GM19351 (cell line): ENCODE measurements at regions not wholly inside any gene's neighbourhood (a gene's known extent, or its start where the extent isn't known, plus 50 kb on each side); places are given as distances from the start of the nearest gene placed in this dataset.
A peak's percentile ranks its signal among the peaks of the same experiment; 100 is the strongest.
"Not testable (repeated sequence)": the region's sequence is repeated elsewhere in the genome, so short reads cannot be mapped to it uniquely, and the experiment has no call there.

Experiments used
- ATAC-seq: cut with Tn5 transposase; IDR thresholded peaks from one replicate; pipeline ENCODE4 v1.9.1; 2021; ENCODE audit warnings: mild to moderate bottlenecking, moderate library complexity; ENCODE audit not compliant: unreplicated experiment

DNA sequence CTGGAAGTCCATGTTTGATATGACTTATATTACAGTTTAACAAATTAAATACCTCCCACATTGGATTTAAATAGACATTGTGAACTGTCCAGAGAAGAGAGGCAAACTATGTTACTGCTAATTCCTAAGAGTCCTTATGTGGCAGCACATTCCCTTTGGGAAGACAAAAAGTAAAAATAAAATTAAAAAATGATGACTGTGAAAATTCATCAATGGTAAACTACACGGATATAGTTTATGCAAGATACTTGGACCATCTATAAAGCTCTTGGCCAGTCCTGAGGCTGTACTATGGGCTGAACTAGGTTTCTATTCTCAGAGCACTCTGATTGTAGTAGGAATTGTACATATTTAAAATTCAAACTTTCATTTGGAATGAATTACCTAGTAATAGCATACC, 206.4 kb downstream of the LRRK2 start:
- no peak for ATAC-seq

DNA sequence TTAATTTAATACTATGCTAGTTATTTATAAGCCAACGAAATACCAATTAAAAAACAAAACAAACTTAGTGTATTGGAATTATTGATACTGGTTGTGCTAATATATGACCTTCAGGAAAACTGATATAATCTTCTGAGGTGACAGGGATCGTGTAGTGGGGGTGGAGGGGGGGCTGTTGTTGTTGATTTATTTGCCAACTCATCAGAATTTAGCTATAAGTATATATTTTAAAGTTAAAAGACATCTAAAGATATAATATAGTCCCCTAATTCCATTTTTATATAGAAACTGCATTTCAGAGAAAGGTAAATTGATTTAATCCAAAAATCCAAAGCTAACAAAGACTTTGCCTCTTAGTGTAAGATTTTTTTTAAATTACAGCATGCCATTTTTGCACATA, 210.5 kb downstream of the LRRK2 start:
- ATAC-seq: no peak

DNA sequence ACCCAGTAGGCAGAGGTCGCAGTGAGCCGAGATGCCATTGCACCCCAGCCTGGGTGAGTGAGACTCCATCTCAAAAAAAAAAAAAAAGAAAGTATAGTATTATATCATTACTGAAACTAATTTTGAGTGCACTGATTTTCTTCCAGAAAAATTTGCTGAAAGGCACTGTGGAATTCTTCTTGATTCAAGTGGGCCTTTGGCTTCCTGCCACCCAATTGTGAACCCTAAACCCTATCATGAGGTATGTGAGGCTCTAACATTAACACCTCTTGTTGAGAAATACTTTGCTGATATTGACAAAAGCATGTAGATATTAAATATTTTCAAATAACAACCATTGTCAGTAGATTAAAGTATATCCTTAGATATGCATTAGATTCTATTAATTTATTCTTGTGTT, 211.2 kb downstream of the LRRK2 start:
- no peak for ATAC-seq

DNA sequence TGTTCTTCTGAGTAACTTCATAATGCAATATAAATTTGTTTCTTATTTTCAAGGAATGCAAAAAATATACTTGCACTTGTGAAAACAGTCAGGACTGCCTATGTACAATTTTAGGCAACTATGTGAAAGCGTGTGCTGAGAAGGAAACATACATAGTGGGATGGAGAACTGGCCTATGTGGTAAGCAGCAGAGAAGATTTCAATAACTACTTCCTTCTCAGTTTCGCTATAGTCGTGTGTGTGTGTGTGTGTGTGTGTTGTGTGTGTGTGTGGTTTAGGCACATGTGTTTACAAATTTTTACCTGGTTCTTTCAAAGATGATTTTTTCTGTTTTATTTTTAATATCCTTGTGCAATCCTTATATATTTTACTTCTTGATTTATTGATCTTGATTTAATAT, 211.8 kb downstream of the LRRK2 start:
- ATAC-seq: no peak

DNA sequence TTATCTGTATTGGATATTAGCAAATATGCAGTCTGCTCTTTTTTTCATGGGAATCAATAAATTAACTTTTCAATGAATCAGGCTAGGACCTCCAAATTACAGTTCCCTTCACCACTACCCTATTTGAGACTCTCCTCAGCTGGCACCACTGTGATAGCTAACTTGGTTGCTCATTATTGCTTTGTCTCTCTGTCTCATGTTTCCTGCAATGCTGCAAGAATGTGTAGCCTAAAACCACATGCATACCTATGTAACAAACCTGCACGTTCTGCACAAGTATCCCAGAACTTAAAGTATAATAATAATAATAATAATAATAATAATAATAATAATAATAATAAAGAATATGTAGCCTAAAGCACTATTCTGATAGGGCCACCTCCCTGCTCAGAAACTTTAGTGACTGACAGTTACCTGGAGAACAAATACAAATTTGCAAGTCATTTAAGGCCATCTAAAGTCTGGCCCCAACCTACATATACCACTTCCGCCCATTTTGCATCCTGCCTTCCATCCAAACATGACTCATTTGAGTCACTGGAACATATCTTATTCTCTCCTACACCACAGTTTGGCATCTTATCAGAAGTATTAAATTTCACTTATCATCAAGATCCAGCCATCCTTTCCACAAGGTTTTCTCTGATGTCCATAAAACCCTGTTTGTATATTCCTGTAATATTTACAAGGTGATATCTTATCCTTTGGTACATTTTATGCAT, 215.1 kb downstream of the LRRK2 start:
- ATAC-seq: no peak

DNA sequence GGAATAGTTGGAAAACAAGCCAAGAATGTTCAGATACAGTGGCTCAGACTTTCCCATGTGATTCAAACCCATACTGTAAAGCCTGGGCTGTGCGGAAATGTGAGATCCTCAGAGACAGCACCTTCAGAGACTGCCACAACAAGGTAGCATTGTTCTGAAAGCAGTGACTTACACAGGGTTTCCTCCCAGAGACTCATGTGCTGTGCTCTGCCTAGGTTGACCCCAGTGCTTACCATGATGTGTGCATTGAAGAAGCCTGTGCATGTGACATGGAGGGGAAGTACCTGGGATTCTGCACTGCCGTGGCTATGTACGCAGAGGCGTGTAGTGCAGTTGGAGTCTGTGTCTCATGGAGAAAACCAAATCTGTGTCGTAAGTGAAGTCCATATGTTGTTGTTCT, 219.4 kb downstream of the LRRK2 start:
- no peak for ATAC-seq

DNA sequence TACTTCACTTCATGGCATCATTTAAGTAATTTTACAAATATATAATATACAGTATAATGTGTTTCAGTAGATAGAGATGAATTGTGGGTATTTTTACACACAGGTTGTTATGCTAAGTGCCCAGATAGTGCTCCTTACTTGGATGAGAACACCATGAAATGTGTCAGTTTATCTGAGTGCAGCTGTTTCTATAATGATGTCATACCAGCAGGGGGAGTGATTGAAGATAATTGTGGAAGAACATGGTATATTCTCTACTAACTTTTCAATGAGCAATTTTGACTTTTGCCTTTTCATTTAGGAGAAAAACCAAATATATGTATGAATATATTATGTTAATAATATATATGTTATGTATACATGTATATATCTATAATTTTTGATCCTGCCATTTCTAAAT, 221.6 kb downstream of the LRRK2 start:
- ATAC-seq: peak; percentile 84

DNA sequence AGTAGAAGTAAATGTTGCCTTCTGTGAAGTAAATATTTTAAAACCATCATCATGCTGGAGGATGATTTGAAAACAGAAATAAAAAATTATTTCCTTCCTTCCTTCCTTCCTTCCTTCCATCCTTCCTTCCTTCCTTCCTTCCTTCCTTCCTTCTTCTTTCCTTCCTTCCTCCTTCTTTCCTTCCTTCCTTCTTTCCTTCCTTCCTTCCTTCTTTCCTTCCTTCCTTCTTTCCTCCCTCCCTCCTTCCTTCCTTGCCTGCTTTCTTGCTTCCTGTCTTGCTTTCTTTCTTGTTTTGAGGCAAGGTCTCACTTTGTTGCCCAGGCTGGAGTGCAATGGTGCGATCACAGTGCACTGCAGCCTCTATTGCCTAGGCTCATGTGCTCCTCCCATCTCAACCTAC, 223.7 kb downstream of the LRRK2 start:
- not testable (repeated sequence) for ATAC-seq

DNA sequence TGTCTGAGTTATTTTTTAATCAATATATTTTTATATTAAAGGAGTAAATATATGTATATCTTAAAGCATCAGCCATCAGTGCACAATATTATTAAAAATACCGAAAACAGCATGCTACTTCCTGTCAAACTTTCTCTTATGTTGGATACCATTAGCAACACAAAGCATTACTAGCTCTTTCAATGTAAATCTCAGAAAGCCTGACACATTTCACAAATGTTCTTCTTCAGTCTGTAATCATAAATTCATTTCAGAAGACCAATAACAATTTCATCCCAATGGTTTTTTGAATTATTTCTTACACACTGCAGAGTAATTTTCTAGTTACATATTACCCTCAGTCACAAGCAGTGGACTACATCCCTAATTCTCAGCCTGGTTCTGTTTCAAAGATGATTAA, 226.9 kb downstream of the LRRK2 start:
- no peak for ATAC-seq

DNA sequence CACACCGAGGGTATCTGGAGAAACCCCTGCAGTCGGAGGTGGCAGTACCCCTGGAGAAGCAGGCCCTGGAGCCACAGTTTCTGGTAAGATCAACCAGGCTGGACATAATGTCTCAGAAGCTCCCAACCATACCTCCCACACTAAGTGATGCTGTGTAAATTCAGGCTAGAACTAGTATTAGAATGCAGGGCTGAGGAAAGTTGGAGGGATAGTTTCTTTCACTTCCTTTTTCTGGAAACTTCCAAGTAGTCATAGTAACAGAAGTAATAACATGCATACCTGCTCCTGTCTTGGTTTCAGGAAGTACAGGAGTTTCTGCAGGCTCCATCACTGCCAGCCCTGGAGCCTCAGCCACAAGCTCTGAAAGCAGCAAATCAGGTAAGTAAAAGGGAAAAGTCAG, 228.1 kb upstream of the CNTN1 start:
- ATAC-seq: no peak

DNA sequence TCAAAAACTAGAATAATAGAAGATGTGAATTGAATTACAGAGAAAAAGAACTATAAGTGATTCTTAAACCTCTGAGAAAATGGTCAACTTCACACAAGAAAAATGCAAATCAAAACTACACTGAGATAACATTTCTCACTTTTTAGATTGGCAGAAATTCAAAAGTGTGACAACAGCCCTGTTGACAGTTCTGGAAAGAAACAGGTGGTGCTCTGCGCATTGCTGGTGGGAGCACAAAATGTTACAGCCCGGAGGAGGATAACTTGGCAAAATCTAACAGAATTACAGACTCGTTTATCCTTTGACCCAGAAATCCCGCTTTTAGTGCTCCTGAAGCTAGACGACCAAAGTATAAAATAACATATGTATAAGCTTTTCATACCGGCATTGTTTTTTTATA, 222.5 kb upstream of the CNTN1 start:
- ATAC-seq: no peak

DNA sequence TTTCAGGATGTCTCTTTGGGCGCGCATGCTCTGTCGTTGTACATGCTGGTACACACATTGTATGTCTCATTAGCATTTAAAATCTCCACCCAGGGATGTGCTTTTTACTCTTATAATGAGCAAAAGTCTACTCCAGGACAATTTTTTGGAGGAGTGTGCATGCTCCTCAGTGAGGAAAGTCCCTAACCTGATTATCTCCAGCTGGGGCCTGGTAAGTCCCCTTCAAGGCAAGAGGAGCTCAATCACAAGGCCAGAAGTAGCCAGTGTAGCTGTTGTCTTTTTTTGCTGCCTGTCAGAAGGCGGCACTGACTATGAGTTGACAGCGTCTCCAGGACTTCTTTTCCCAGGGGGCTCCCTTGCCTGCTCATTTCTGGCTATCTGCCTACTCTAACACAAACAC, 218.3 kb upstream of the CNTN1 start:
- no peak for ATAC-seq

DNA sequence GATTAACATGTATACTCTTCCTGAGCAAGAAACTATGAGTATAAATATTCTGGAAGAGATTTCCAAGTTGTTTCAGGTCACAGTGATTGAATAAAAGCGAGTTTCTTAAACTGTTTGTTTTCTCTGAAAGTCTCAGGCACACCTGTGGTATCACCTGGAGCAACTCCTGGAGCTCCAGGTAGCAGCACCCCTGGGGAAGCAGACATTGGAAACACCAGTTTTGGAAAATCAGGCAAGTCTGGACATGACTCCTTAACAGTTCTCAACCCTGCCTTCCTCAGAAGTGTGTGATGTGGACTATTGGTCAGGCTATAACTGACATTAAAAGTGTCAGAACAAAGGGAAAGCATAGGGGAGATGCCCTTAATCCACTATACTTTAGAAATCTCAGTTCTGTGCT, 217.6 kb upstream of the CNTN1 start:
- no peak for ATAC-seq

DNA sequence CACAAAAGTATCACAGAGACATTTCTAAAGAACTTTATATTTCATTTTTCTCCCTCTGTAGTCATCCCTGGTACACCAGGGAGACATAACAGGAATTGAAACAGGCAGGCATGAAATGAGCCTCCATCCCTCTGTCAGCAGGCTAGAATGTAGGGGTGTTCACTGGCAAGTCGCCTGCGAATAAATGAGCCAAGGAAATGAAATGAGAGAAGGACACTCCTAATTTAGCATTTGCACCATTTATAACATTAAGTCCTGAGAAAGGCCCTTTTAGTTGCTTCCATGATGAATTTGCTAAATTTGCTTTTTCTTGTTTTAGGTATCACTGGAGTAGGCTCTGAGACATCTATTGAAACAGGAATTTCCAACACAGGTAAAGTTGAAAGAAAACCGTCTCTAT, 192.4 kb upstream of the CNTN1 start:
- no peak for ATAC-seq

DNA sequence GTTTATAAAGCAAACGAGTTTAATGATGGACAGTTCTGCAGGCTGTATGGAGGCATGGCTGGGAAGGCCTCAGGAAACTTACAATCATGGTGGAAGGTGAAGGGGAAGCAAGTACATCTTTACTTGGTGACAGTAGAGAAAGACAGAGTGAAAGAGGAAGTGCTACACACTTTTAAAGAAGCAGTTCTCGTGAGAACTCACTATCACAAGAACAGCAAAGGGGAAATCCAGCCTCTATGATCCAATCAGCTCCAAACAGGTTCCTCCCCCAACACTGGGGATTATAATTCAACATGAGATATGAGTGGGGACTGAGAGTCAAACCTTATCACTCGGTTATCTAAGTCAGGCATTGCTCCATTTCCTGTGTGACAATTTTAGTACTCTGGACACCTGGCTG, 189.9 kb upstream of the CNTN1 start:
- ATAC-seq: peak; percentile 72

DNA sequence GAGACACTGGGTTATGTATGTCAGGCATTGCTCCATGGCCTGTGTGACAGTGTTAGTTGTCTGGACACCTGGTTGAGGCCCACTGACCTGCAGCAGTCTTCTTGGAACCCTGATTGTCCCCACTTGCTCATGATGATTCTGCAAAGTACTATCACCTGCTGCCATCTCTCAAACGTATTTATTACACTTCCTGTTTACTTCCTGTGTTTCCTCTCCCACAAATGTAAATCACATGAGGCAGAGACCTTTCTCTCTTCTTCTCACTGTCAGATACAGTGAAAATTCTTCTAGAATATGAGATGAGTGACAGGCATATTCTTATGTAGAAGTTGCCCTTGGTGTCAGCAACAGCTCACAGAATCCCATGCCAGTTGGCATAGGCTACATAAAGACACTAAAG, 186.9 kb upstream of the CNTN1 start:
- no peak for ATAC-seq

DNA sequence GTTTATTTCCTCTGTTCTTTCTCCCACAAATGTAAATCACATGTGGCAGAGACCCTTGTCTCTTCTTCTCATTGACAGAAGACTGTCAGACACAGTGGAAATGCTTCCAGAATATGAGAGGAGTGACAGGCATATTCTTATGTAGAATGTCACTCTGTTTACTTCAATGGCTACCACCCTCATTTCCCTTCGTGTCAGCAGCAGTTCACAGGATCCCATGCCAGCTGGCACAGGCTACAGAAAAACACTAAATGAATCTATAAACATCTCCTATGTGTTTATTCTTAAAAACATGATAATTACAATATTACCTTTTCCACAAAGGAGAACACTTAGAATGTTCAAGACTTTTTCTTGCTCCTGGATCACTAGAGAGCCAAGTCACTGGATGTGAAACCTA, 183.8 kb upstream of the CNTN1 start:
- ATAC-seq: no peak

DNA sequence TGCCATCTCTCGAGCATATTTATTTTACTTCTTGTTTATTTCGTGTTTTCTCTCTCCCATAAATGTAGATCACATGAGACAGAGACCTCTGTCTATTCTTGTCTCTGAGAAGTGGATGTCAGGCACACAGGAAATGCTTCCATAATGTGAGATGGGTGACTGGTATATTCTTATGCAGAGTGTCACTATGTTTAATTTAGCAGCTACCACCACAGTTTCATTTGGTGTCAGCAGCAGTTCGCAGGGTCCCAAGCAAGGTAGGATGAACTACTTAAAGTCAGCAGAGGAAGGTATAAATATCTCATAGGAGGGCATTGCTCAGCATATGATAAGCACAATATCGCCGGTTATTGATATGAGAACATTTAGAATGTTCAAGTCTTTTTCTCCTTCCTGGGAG, 180.9 kb upstream of the CNTN1 start:
- no peak for ATAC-seq

DNA sequence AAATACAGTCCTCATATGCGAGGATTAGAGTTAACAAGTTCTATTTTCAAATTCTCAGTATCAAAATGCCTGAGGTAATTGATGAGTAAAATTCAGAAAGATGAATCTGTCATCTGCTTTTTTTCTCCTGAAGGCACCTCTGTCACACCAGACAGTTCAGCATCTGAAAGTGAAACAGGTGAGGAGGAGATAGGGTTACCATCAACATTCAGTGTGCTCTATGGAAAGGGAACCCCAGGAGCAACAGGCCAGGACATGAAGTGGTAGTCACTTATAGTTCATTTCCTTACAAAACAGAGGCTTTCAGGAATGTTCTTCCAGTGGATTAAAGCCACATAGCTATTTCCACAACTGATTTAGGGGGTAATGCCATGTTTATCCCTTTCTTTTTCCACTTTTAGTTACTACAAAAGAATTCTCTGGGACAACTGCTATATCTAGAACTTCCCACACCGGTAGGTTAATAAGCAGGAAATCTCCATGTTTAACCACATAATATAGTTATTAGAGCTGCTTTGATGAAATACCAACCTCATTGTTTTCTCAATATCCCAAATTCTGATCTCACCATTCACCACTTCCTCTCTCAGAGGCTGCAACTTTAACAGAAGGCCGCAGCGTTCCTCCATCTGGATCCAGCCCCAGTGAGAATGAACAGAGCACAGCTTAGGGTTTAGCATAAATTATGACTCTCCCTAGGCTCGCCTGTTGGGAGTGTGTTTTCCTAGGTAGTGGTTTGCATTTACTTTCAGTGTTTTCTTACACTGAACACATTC, 177.0 kb upstream of the CNTN1 start:
- ATAC-seq: peak; percentile 78

DNA sequence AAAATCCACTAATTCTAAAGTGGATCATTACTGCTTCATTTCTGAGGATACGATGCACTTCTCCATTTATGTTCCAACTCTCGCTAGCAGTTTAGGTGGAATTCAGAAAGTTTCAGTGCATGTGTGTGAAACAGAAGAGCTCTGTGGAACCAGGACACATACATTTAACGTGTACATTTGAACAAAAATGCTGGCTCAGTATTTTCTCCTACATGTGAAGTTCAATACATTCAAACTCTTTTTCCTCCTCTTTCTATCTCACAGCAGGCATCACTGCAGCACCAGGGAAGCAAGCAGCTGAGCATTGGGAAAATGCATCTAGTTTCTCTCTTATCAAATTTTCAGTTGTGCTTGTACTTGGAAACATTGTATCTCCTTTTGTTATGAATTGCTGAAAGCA, 169.4 kb upstream of the CNTN1 start:
- ATAC-seq: no peak

DNA sequence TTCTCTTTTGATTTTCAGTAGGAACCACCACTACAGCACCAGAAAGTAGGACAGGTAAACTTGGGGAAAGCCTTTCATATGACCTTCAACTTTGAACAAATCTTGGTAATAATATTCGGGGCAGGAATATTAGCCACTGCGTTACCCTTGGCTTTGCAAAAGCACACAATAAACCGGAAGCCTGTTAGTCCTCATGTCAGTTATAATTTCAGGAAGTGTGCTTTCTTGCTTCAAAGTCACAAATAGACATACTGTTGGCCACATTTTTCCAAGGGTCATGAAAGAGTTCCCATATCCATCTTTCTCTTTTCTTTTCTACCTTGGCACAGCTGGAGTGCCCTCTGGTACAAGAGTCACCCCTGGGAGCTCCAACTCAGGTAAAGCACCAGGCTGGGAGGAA, 167.2 kb upstream of the CNTN1 start:
- ATAC-seq: no peak

DNA sequence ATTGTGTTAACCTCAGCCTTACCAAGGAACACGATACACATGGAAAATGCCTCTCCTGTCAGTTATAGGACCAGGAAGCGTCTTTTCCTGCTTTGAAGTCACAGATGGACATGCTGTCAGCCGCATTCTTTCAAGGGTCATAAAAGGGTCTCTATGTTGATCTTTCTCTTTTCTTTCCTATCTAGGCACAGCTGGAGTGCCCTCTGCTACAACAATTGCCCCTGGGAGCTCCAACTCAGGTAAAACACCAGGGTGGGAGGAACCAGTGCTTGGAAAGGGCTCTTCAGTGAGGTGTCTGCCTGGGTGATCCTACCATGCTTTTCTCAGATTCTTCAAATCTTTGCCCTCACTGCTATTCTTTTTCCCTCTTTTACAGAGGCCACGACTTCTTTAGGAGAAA, 157.4 kb upstream of the CNTN1 start:
- no peak for ATAC-seq

DNA sequence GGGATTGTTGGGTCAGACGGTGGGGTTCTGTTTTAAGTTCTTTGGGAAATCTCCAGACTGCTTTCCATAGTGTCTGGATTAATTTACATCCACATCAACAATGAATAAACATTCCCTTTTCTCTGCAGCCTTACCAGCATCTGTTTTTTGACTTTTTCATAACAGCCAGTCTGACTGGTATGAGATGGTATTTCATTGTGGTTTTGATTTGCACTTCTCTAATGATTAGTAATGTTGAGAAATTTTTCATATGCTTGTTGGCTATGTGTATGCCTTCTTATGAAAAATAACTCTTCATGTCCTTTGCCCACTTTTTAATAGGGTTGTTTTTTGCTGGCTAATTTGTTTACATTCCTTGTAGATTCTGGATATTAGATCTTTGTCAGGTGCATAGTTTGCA, 140.8 kb upstream of the CNTN1 start:
- ATAC-seq: no peak
